ENCODE measurements at regions not wholly inside any gene's neighbourhood (a gene's known extent, or its start where the extent isn't known, plus 50 kb on each side); places are given as distances from the start of the nearest gene placed in this dataset.

DNA sequence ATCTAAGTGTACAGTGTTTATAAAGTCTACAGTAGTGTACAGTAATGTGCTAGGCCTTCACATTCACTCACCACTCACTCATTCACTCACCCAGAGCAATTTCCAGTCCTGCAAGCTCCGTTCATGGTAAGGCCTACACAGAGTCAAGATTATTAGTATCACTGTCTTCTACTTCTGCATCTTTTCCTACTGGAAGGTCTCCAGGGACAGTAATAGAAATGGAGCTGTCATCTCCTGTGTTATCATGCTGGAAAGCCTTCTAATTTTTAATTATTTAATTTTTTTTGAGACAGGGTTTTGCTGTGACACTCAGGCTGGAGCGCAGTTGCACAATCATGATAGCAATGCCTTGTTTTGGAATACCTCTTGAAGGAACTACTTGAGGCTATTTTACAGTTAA, 207.0 kb downstream of the HTR7 start:
- TF ChIP-seq, protein P1, sequence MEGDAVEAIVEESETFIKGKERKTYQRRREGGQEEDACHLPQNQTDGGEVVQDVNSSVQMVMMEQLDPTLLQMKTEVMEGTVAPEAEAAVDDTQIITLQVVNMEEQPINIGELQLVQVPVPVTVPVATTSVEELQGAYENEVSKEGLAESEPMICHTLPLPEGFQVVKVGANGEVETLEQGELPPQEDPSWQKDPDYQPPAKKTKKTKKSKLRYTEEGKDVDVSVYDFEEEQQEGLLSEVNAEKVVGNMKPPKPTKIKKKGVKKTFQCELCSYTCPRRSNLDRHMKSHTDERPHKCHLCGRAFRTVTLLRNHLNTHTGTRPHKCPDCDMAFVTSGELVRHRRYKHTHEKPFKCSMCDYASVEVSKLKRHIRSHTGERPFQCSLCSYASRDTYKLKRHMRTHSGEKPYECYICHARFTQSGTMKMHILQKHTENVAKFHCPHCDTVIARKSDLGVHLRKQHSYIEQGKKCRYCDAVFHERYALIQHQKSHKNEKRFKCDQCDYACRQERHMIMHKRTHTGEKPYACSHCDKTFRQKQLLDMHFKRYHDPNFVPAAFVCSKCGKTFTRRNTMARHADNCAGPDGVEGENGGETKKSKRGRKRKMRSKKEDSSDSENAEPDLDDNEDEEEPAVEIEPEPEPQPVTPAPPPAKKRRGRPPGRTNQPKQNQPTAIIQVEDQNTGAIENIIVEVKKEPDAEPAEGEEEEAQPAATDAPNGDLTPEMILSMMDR (IDR thresholded peaks at IDR 0.05), result no peak
- TF ChIP-seq EP300 (IDR thresholded peaks at IDR 0.05), result no peak
- TF ChIP-seq POLR2A (IDR thresholded peaks at IDR 0.05), result no peak

Measured in sigmoid colon (tissue), 4 donors.